Activated naive CD4-positive, alpha-beta T cell treated with anti-CD3 and anti-CD28 coated beads, Interleukin-2, amount 50 U/mL, for 24 hours (primary cell): ENCODE measurements at regions not wholly inside any gene's neighbourhood (a gene's known extent, or its start where the extent isn't known, plus 50 kb on each side); places are given as distances from the start of the nearest gene placed in this dataset.
A peak's percentile ranks its signal among the peaks of the same experiment; 100 is the strongest.
"Not testable (repeated sequence)": the region's sequence is repeated elsewhere in the genome, so short reads cannot be mapped to it uniquely, and the experiment has no call there.

Source experiments
- H3K27ac Mint-ChIP-seq: one replicate; pipeline ENCODE4 v1.8.0; 2021; ENCODE audit warnings: mild to moderate bottlenecking, mixed read lengths
- H3K27me3 Mint-ChIP-seq: one replicate; pipeline ENCODE4 v1.8.0; 2021; ENCODE audit warnings: mixed read lengths
- H3K36me3 Mint-ChIP-seq: one replicate; pipeline ENCODE4 v1.8.0; 2021; ENCODE audit warnings: mixed read lengths
- H3K4me1 Mint-ChIP-seq: one replicate; pipeline ENCODE4 v1.8.0; 2021; ENCODE audit warnings: mixed read lengths
- H3K4me3 Mint-ChIP-seq: one replicate; pipeline ENCODE4 v1.8.0; 2021; ENCODE audit warnings: mild to moderate bottlenecking, mixed read lengths
- H3K9me3 Mint-ChIP-seq: one replicate; pipeline ENCODE4 v1.8.0; 2021; ENCODE audit warnings: mixed read lengths

- H3K4me1 Mint-ChIP-seq, H3K36me3 Mint-ChIP-seq, H3K27me3 Mint-ChIP-seq, H3K4me3 Mint-ChIP-seq, H3K9me3 Mint-ChIP-seq: not testable (repeated sequence)
- peak overlapping the region; percentile 55 for H3K27ac Mint-ChIP-seq
Observed at GRCh38 chr19:14255902-14256649, 50.1 kb upstream of the ADGRL1 start.
